A549 (cell line): ENCODE measurements at regions not wholly inside any gene's neighbourhood (a gene's known extent, or its start where the extent isn't known, plus 50 kb on each side); places are given as distances from the start of the nearest gene placed in this dataset.

Source experiments
- ATAC-seq, 2 experiments: fragments of 200-7000 bp in 1 of 2; fragments of >200 bp in 1 of 2; cut with Nextera tagmentation in 1 of 2; cut with Tn5 transposase in 1 of 2; 3 replicates each; pipeline versions ENCODE4 v1.8.0 to v1.9.1; 2018 to 2020; ENCODE audit warnings: mild to moderate bottlenecking in 1 of 2, moderate library complexity in 1 of 2
- CTCF ChIA-PET: fragments of 300-600 bp; sonication (Branson Sonifier 250); formaldehyde crosslinking; extraction: SDS; loops from one replicate; lab custom pipeline; 2021; ENCODE audit warnings: antibody characterized with exemption, inconsistent platforms; lab: Yijun Ruan, JAX
- POLR2A ChIA-PET: fragments of 350-600 bp; formaldehyde crosslinking; extraction: SDS; loops from one replicate; lab custom pipeline; 2021; ENCODE audit warnings: antibody characterized with exemption, inconsistent platforms; lab: Yijun Ruan, JAX
- DNase-seq, 2 experiments: peaks; one replicate each; pipeline versions ENCODE4 v3.0.0 to v3.0.0-alpha.2; 2011 to 2016; ENCODE audit warnings: low read depth in 1 of 2, low spot score in 1 of 2
- FAIRE-seq: peaks from 2 replicates; lab custom pipeline; 2011; peaks lifted over from hg19 to GRCh38; lab: Jason Lieb, UNC
- H3K27ac ChIP-seq, 2 experiments: fragments of >200 bp; sonication (Bioruptor Twin); formaldehyde crosslinking; 3 replicates each; pipeline ENCODE4 v1.5.1; 2016 to 2017
- H3K4me1 ChIP-seq: fragments of >200 bp; sonication (Bioruptor Twin); formaldehyde crosslinking; 3 replicates; pipeline ENCODE4 v1.6.1; 2016
- H3K4me2 ChIP-seq: fragments of >200 bp; sonication (Bioruptor Twin); formaldehyde crosslinking; 3 replicates; pipeline ENCODE4 v1.6.1; 2016
- H3K4me3 ChIP-seq: fragments of >200 bp; sonication (Bioruptor Twin); formaldehyde crosslinking; 3 replicates; pipeline ENCODE4 v1.5.1; 2016
- H3K9me3 ChIP-seq: fragments of >200 bp; sonication (Bioruptor Twin); formaldehyde crosslinking; 3 replicates; pipeline ENCODE4 v1.6.1; 2016
- BHLHE40 ChIP-seq: IDR thresholded peaks from 2 replicates; pipeline ENCODE4 v1.6.1; 2012; ENCODE audit warnings: low read depth, low read length, inconsistent platforms
- CBX2 ChIP-seq: fragments of 200-600 bp; sonication (generic); IDR thresholded peaks from 2 replicates; pipeline ENCODE4 v1.6.1; 2016; ENCODE audit warnings: low read depth, mild to moderate bottlenecking, borderline replicate concordance
- CBX8 ChIP-seq: fragments of 200-600 bp; sonication (generic); IDR thresholded peaks from 2 replicates; pipeline ENCODE4 v1.6.1; 2016
- CHD4 ChIP-seq: fragments of 200-600 bp; sonication (generic); IDR thresholded peaks from 2 replicates; pipeline ENCODE4 v1.6.1; 2016; ENCODE audit warnings: antibody characterized with exemption, mild to moderate bottlenecking, borderline replicate concordance
- EHF ChIP-seq: fragments of 250-450 bp; sonication (Bioruptor Pico); IDR thresholded peaks from 2 replicates; pipeline ENCODE4 v1.5.0; 2020; ENCODE audit warnings: mild to moderate bottlenecking
- EHMT2 ChIP-seq: fragments of 200-600 bp; sonication (generic); IDR thresholded peaks from 2 replicates; pipeline ENCODE4 v1.6.1; 2016; ENCODE audit warnings: antibody characterized with exemption, low read depth, mild to moderate bottlenecking, moderate library complexity
- FOSB ChIP-seq: fragments of 250-450 bp; sonication (Bioruptor Pico); IDR thresholded peaks from 2 replicates; pipeline ENCODE4 v1.5.0; 2020; ENCODE audit warnings: mild to moderate bottlenecking, moderate library complexity
- FOSL2 ChIP-seq, 2 experiments: fragments of 450-650 bp in 1 of 2; fragments of >200 bp in 1 of 2; sonication (Bioruptor Twin) in 1 of 2; formaldehyde crosslinking; IDR thresholded peaks; 2 replicates each; pipeline versions ENCODE4 v1.5.0 to v1.6.1; 2016 to 2020; ENCODE audit warnings: mild to moderate bottlenecking in 1 of 2, moderate library complexity in 1 of 2
- FOXS1 ChIP-seq: fragments of 250-450 bp; sonication (Bioruptor Pico); IDR thresholded peaks from 2 replicates; pipeline ENCODE4 v1.5.0; 2020; ENCODE audit warnings: mild to moderate bottlenecking, moderate library complexity
- HDAC2 ChIP-seq: fragments of 200-600 bp; sonication (generic); IDR thresholded peaks from 2 replicates; pipeline ENCODE4 v1.6.1; 2016
- HEYL ChIP-seq: fragments of 250-450 bp; sonication (Bioruptor Pico); IDR thresholded peaks from 2 replicates; pipeline ENCODE4 v1.8.0; 2021; ENCODE audit warnings: mild to moderate bottlenecking, moderate library complexity
- JUNB ChIP-seq: fragments of >200 bp; sonication (Bioruptor Twin); formaldehyde crosslinking; IDR thresholded peaks from 2 replicates; pipeline ENCODE4 v1.6.1; 2016
- MAZ ChIP-seq: fragments of 150-350 bp; IDR thresholded peaks from 2 replicates; pipeline ENCODE4 v1.6.1; 2014; ENCODE audit warnings: antibody characterized with exemption, low read depth, low read length, borderline replicate concordance
- MYC ChIP-seq: IDR thresholded peaks from 2 replicates; pipeline ENCODE4 v1.6.1; 2012; ENCODE audit warnings: mild to moderate bottlenecking, inconsistent platforms, low read length, improper control_type of control experiment, borderline replicate concordance
- NPAS2 ChIP-seq: fragments of 250-450 bp; sonication (Bioruptor Pico); IDR thresholded peaks from 2 replicates; pipeline ENCODE4 v1.8.0; 2022; ENCODE audit warnings: mild to moderate bottlenecking, moderate library complexity, borderline replicate concordance
- POLR2AphosphoS2 ChIP-seq: conservative IDR thresholded peaks from 2 replicates; pipeline ENCODE4 v1.6.1; 2012; ENCODE audit warnings: low read length, improper control_type of control experiment, inconsistent platforms
- RNF2 ChIP-seq: fragments of 200-600 bp; sonication (generic); IDR thresholded peaks from 2 replicates; pipeline ENCODE4 v1.6.1; 2016; ENCODE audit warnings: low read depth, mild to moderate bottlenecking, antibody characterized with exemption, moderate library complexity, borderline replicate concordance
- SMC3 ChIP-seq: fragments of >200 bp; sonication (Bioruptor Twin); formaldehyde crosslinking; IDR thresholded peaks from 3 replicates; pipeline ENCODE4 v1.6.1; 2018; ENCODE audit warnings: inconsistent platforms
- TP53 ChIP-seq: fragments of 250-450 bp; sonication (Bioruptor Pico); IDR thresholded peaks from 2 replicates; pipeline ENCODE4 v1.5.0; 2021; ENCODE audit warnings: mild to moderate bottlenecking, moderate library complexity
- ZC3H11A ChIP-seq: fragments of 450-650 bp; IDR thresholded peaks from 2 replicates; pipeline ENCODE4 v1.6.1; 2014; ENCODE audit warnings: antibody characterized with exemption, mild to moderate bottlenecking
- ZFP36 ChIP-seq: fragments of 450-650 bp; IDR thresholded peaks from 2 replicates; pipeline ENCODE4 v1.6.1; 2014; ENCODE audit warnings: borderline replicate concordance; ENCODE audit not compliant: partially characterized antibody
- ZNF302 ChIP-seq: fragments of 250-450 bp; sonication (Bioruptor Pico); IDR thresholded peaks from 2 replicates; pipeline ENCODE4 v1.9.0; 2021; ENCODE audit warnings: inconsistent platforms, mild to moderate bottlenecking, moderate library complexity
- ZSCAN20 ChIP-seq: fragments of 250-450 bp; sonication (Bioruptor Pico); IDR thresholded peaks from 2 replicates; pipeline ENCODE4 v1.8.0; 2022; ENCODE audit warnings: mild to moderate bottlenecking, moderate library complexity
- WGBS: methylation state at CpG from one replicate; pipeline ENCODE4 v1.1.6; 2017; ENCODE audit errors: missing lambda C conversion rate; 5-methylcytosine and 5-hydroxymethylcytosine counted together
- TF ChIP-seq, protein P1 (sequence below): fragments of 450-650 bp; IDR thresholded peaks from 2 replicates; pipeline ENCODE4 v1.6.1; 2014; ENCODE audit warnings: antibody characterized with exemption
- TF ChIP-seq, protein P2 (sequence below): fragments of 250-450 bp; sonication (Bioruptor Pico); IDR thresholded peaks from 2 replicates; pipeline ENCODE4 v1.5.0; 2020; ENCODE audit warnings: low read depth, mild to moderate bottlenecking, moderate library complexity

DNA sequence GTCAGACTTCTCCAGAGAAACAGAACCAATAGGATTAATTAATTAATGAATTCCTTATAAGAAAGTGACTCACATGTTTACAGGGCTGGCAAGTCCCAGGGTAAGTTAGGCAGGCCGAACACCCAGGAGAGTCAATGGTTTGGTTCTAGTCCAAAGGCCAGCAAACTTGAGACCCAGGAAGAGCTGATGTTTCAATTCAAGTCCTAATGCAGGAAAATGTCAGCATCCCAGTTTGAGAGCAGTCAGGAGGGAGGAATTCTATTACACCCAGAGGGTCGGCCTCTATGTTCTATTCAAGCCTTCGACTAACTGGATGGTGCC lies 466.0 kb downstream of the INSC start:
- ATAC-seq (no peak), DNase-seq (no peak), FAIRE-seq (no peak)
- Histone ChIP-seq H3K4me3 (no peak overlapping the region), H3K4me1 (no peaks in the 10 kb centered on the region), H3K27ac (no peak overlapping the region), H3K9me3 (no peaks in the 10 kb centered on the region), H3K4me2 (no peak overlapping the region)
- POLR2A ChIA-PET, result no interaction called here
- 6% methylated on average over 3 of the region's 3 CpGs for WGBS
- CTCF ChIA-PET, result interaction anchor here (0.7 to 0.8 kb wide), 2 partner anchors 17 to 254 kb away, joined by 3 to 4 read pairs; no protein-coding TSS in a partner anchor
- TF ChIP-seq FOSL2 (IDR thresholded peaks at IDR 0.05), result no peak
- no peak for TF ChIP-seq FOSL2 (CRISPR knock-in tag; IDR thresholded peaks at IDR 0.05)
- TF ChIP-seq ZC3H11A, result no peak
- TF ChIP-seq FOXS1, result no peak
- no peak for TF ChIP-seq HDAC2
- TF ChIP-seq JUNB, result no peak
- no peak for TF ChIP-seq RNF2
- no peak for TF ChIP-seq EHF (CRISPR knock-in tag)
- TF ChIP-seq FOSB (CRISPR knock-in tag), result no peak
- no peak for TF ChIP-seq SMC3
- no peak for TF ChIP-seq MAZ
- TF ChIP-seq ZSCAN20 (CRISPR knock-in tag), result no peak
- TF ChIP-seq ZNF302 (CRISPR knock-in tag), result no peak
- no peak for TF ChIP-seq CHD4
- TF ChIP-seq, protein P1, sequence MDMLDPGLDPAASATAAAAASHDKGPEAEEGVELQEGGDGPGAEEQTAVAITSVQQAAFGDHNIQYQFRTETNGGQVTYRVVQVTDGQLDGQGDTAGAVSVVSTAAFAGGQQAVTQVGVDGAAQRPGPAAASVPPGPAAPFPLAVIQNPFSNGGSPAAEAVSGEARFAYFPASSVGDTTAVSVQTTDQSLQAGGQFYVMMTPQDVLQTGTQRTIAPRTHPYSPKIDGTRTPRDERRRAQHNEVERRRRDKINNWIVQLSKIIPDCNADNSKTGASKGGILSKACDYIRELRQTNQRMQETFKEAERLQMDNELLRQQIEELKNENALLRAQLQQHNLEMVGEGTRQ, result no peak

DNA sequence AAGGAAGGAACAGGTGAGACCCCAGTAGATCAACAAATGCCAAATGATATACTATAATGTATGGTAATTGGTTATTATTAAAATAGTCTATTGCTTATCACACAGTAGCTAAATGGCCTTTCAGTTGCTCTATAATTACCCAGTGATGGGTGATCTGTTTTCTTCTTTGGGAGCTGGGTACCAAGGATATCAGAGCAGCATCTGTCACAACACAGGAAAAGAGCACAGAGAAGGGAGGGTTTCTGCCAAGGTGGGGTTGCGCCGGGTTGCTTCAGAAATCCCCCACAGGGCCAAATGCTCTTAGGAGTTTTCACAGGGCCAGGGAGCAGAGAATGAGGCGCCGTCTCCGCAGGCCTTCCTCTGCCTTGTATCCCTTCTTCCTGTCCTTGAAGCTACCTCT lies 469.4 kb downstream of the INSC start:
- H3K4me3 ChIP-seq, result no peak overlapping the region
- ChIA-PET POLR2A (no interaction called here), CTCF (no interaction called here)
- TF ChIP-seq HDAC2 (no peak), EHMT2 (no peak), SMC3 (no peak), RNF2 (no peak), NPAS2 (CRISPR knock-in tag) (no peak), CBX2 (no peak), HEYL (no peak)
- no peaks in the 10 kb centered on the region for H3K9me3 ChIP-seq
- H3K27ac ChIP-seq, result no peak overlapping the region
- DNase-seq (no peak), FAIRE-seq (no peak), ATAC-seq (no peak)
- 72% methylated on average over 5 of the region's 5 CpGs for WGBS
- H3K4me1 ChIP-seq, result no peaks in the 10 kb centered on the region
- no peak overlapping the region for H3K4me2 ChIP-seq

DNA sequence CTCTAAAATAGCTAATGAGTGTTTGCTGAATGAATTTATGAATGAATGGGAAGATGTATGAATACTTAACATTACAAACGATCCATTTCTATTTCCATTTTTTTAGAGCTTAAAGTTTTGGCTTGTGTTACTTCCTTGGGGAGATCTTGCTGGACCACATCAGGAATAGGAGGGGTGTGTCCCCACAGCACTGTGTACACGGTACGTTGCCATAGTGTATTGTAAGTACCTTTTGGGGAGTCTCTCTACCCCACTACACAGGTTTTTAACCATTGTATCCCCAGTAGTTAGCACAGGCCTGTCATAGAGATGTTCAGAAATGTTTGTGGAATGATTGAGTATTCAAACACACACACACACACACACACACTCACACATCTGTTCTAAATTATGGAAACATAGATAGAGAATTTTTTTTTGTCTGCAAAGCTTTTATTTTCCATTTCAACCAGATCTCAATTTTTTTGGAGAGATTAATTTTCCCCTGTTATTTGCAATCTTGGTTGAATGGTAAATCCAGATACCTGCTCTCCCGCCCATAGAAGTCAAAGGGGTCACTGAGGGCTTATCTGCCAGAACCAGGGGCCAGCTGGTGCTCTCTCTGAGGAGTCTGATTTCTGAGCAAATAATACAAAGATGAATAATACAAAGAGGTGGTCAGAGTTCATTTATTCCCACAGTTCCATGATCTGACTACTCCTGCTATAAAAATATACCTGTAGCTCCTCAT lies 471.0 kb downstream of the INSC start:
- WGBS, result 3% methylated on average over 4 of the region's 4 CpGs
- ChIA-PET CTCF (interaction anchor here (1.2 kb wide), 1 partner anchor 8 kb away, joined by 3 read pairs; no protein-coding TSS in a partner anchor), POLR2A (no interaction called here)
- no peak overlapping the region for H3K4me3 ChIP-seq
- ATAC-seq (no peak), FAIRE-seq (no peak), DNase-seq (no peak)
- no peak for TF ChIP-seq NPAS2 (CRISPR knock-in tag)
- TF ChIP-seq CHD4, result no peak
- no peak for TF ChIP-seq CBX8
- TF ChIP-seq ZFP36, result no peak
- TF ChIP-seq BHLHE40, result no peak
- TF ChIP-seq, protein P1, result no peak
- no peak for TF ChIP-seq MYC
- no peak for TF ChIP-seq TP53
- TF ChIP-seq, protein P2, sequence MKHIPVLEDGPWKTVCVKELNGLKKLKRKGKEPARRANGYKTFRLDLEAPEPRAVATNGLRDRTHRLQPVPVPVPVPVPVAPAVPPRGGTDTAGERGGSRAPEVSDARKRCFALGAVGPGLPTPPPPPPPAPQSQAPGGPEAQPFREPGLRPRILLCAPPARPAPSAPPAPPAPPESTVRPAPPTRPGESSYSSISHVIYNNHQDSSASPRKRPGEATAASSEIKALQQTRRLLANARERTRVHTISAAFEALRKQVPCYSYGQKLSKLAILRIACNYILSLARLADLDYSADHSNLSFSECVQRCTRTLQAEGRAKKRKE, result no peak
- TF ChIP-seq ZC3H11A, result no peak
- no peak for TF ChIP-seq CBX2
- TF ChIP-seq POLR2AphosphoS2, result no peak
- H3K27ac ChIP-seq, result no peak overlapping the region
- H3K4me1 ChIP-seq, result no peaks in the 10 kb centered on the region
- H3K4me2 ChIP-seq, result no peak overlapping the region
- H3K9me3 ChIP-seq, result no peaks in the 10 kb centered on the region
